A549 (cell line): ENCODE measurements at regions not wholly inside any gene's neighbourhood (a gene's known extent, or its start where the extent isn't known, plus 50 kb on each side); places are given as distances from the start of the nearest gene placed in this dataset.

Source experiments
- ATAC-seq, 2 experiments: fragments of 200-7000 bp in 1 of 2; fragments of >200 bp in 1 of 2; cut with Nextera tagmentation in 1 of 2; cut with Tn5 transposase in 1 of 2; 3 replicates each; pipeline versions ENCODE4 v1.8.0 to v1.9.1; 2018 to 2020; ENCODE audit warnings: mild to moderate bottlenecking in 1 of 2, moderate library complexity in 1 of 2
- CTCF ChIA-PET: fragments of 300-600 bp; sonication (Branson Sonifier 250); formaldehyde crosslinking; extraction: SDS; loops from one replicate; lab custom pipeline; 2021; ENCODE audit warnings: antibody characterized with exemption, inconsistent platforms; lab: Yijun Ruan, JAX
- POLR2A ChIA-PET: fragments of 350-600 bp; formaldehyde crosslinking; extraction: SDS; loops from one replicate; lab custom pipeline; 2021; ENCODE audit warnings: antibody characterized with exemption, inconsistent platforms; lab: Yijun Ruan, JAX
- DNase-seq, 2 experiments: peaks; one replicate each; pipeline versions ENCODE4 v3.0.0 to v3.0.0-alpha.2; 2011 to 2016; ENCODE audit warnings: low read depth in 1 of 2, low spot score in 1 of 2
- FAIRE-seq: peaks from 2 replicates; lab custom pipeline; 2011; peaks lifted over from hg19 to GRCh38; lab: Jason Lieb, UNC
- H3K27ac ChIP-seq, 2 experiments: fragments of >200 bp; sonication (Bioruptor Twin); formaldehyde crosslinking; 3 replicates each; pipeline ENCODE4 v1.5.1; 2016 to 2017
- H3K4me1 ChIP-seq: fragments of >200 bp; sonication (Bioruptor Twin); formaldehyde crosslinking; 3 replicates; pipeline ENCODE4 v1.6.1; 2016
- H3K4me2 ChIP-seq: fragments of >200 bp; sonication (Bioruptor Twin); formaldehyde crosslinking; 3 replicates; pipeline ENCODE4 v1.6.1; 2016
- H3K4me3 ChIP-seq: fragments of >200 bp; sonication (Bioruptor Twin); formaldehyde crosslinking; 3 replicates; pipeline ENCODE4 v1.5.1; 2016
- H3K9me3 ChIP-seq: fragments of >200 bp; sonication (Bioruptor Twin); formaldehyde crosslinking; 3 replicates; pipeline ENCODE4 v1.6.1; 2016
- BCL3 ChIP-seq: fragments of >200 bp; sonication (Bioruptor Twin); formaldehyde crosslinking; IDR thresholded peaks from 3 replicates; pipeline ENCODE4 v1.6.1; 2016
- CEBPB ChIP-seq, 2 experiments: fragments of >200 bp in 1 of 2; sonication (Bioruptor Twin) in 1 of 2; formaldehyde crosslinking in 1 of 2; IDR thresholded peaks; 2 replicates each; pipeline ENCODE4 v1.6.1; 2012 to 2016
- CHD2 ChIP-seq: fragments of 150-350 bp; IDR thresholded peaks from 2 replicates; pipeline ENCODE4 v1.6.1; 2014; ENCODE audit warnings: low read length; ENCODE audit not compliant: partially characterized antibody
- CHD4 ChIP-seq: fragments of 200-600 bp; sonication (generic); IDR thresholded peaks from 2 replicates; pipeline ENCODE4 v1.6.1; 2016; ENCODE audit warnings: antibody characterized with exemption, mild to moderate bottlenecking, borderline replicate concordance
- EHMT2 ChIP-seq: fragments of 200-600 bp; sonication (generic); IDR thresholded peaks from 2 replicates; pipeline ENCODE4 v1.6.1; 2016; ENCODE audit warnings: antibody characterized with exemption, low read depth, mild to moderate bottlenecking, moderate library complexity
- ESRRA ChIP-seq: fragments of 150-350 bp; IDR thresholded peaks from 2 replicates; pipeline ENCODE4 v1.6.1; 2014; ENCODE audit warnings: mild to moderate bottlenecking, low read length, borderline replicate concordance
- FOXS1 ChIP-seq: fragments of 250-450 bp; sonication (Bioruptor Pico); IDR thresholded peaks from 2 replicates; pipeline ENCODE4 v1.5.0; 2020; ENCODE audit warnings: mild to moderate bottlenecking, moderate library complexity
- HOXA7 ChIP-seq: fragments of 250-450 bp; sonication (Bioruptor Pico); IDR thresholded peaks from 2 replicates; pipeline ENCODE4 v1.5.0; 2020; ENCODE audit warnings: mild to moderate bottlenecking, moderate library complexity
- HOXB5 ChIP-seq: fragments of 250-450 bp; sonication (Bioruptor Pico); IDR thresholded peaks from 2 replicates; pipeline ENCODE4 v1.5.0; 2020; ENCODE audit warnings: mild to moderate bottlenecking, moderate library complexity
- JUNB ChIP-seq: fragments of >200 bp; sonication (Bioruptor Twin); formaldehyde crosslinking; IDR thresholded peaks from 2 replicates; pipeline ENCODE4 v1.6.1; 2016
- KDM1A ChIP-seq: fragments of 200-600 bp; sonication (generic); IDR thresholded peaks from 2 replicates; pipeline ENCODE4 v1.6.1; 2016; ENCODE audit warnings: low read depth, mild to moderate bottlenecking
- MAFK ChIP-seq: fragments of 450-650 bp; IDR thresholded peaks from 2 replicates; pipeline ENCODE4 v1.6.1; 2014; ENCODE audit not compliant: partially characterized antibody
- MAZ ChIP-seq: fragments of 150-350 bp; IDR thresholded peaks from 2 replicates; pipeline ENCODE4 v1.6.1; 2014; ENCODE audit warnings: antibody characterized with exemption, low read depth, low read length, borderline replicate concordance
- MYC ChIP-seq: IDR thresholded peaks from 2 replicates; pipeline ENCODE4 v1.6.1; 2012; ENCODE audit warnings: mild to moderate bottlenecking, inconsistent platforms, low read length, improper control_type of control experiment, borderline replicate concordance
- NFE2L2 ChIP-seq: fragments of 150-350 bp; conservative IDR thresholded peaks from 2 replicates; pipeline ENCODE4 v1.6.1; 2014; ENCODE audit warnings: low read length
- PBX3 ChIP-seq: IDR thresholded peaks from 2 replicates; pipeline ENCODE4 v1.6.1; 2012
- PHF8 ChIP-seq: fragments of 200-600 bp; sonication (generic); IDR thresholded peaks from 2 replicates; pipeline ENCODE4 v1.6.1; 2016; ENCODE audit warnings: low read depth, mild to moderate bottlenecking, antibody characterized with exemption, moderate library complexity, borderline replicate concordance
- POLR2A ChIP-seq: IDR thresholded peaks from 2 replicates; pipeline ENCODE4 v1.6.1; 2012; ENCODE audit warnings: mild to moderate bottlenecking, low read length
- POLR2AphosphoS2 ChIP-seq: conservative IDR thresholded peaks from 2 replicates; pipeline ENCODE4 v1.6.1; 2012; ENCODE audit warnings: low read length, improper control_type of control experiment, inconsistent platforms
- RAD21 ChIP-seq, 2 experiments: fragments of >200 bp in 1 of 2; sonication (Bioruptor Twin) in 1 of 2; formaldehyde crosslinking in 1 of 2; IDR thresholded peaks in 1 of 2; conservative IDR thresholded peaks in 1 of 2; 2 replicates in 1 of 2; 3 replicates in 1 of 2; pipeline ENCODE4 v1.6.1; 2012 to 2018; ENCODE audit warnings: inconsistent platforms in 1 of 2
- RARB ChIP-seq: fragments of 250-450 bp; sonication (Bioruptor Pico); IDR thresholded peaks from 2 replicates; pipeline ENCODE4 v1.8.0; 2021; ENCODE audit warnings: mild to moderate bottlenecking, moderate library complexity
- RCOR1 ChIP-seq: fragments of 150-350 bp; IDR thresholded peaks from 2 replicates; pipeline ENCODE4 v1.6.1; 2014; ENCODE audit warnings: antibody characterized with exemption, low read length, low read depth
- RNF2 ChIP-seq: fragments of 200-600 bp; sonication (generic); IDR thresholded peaks from 2 replicates; pipeline ENCODE4 v1.6.1; 2016; ENCODE audit warnings: low read depth, mild to moderate bottlenecking, antibody characterized with exemption, moderate library complexity, borderline replicate concordance
- SMC3 ChIP-seq: fragments of >200 bp; sonication (Bioruptor Twin); formaldehyde crosslinking; IDR thresholded peaks from 3 replicates; pipeline ENCODE4 v1.6.1; 2018; ENCODE audit warnings: inconsistent platforms
- SREBF2 ChIP-seq: fragments of 450-650 bp; IDR thresholded peaks from 2 replicates; pipeline ENCODE4 v1.6.1; 2014; ENCODE audit warnings: mild to moderate bottlenecking, moderate library complexity
- TP53 ChIP-seq: fragments of 250-450 bp; sonication (Bioruptor Pico); IDR thresholded peaks from 2 replicates; pipeline ENCODE4 v1.5.0; 2021; ENCODE audit warnings: mild to moderate bottlenecking, moderate library complexity
- ZC3H11A ChIP-seq: fragments of 450-650 bp; IDR thresholded peaks from 2 replicates; pipeline ENCODE4 v1.6.1; 2014; ENCODE audit warnings: antibody characterized with exemption, mild to moderate bottlenecking
- ZSCAN20 ChIP-seq: fragments of 250-450 bp; sonication (Bioruptor Pico); IDR thresholded peaks from 2 replicates; pipeline ENCODE4 v1.8.0; 2022; ENCODE audit warnings: mild to moderate bottlenecking, moderate library complexity
- WGBS: methylation state at CpG from one replicate; pipeline ENCODE4 v1.1.6; 2017; ENCODE audit errors: missing lambda C conversion rate; 5-methylcytosine and 5-hydroxymethylcytosine counted together
- TF ChIP-seq, protein P1 (sequence below): fragments of 450-650 bp; IDR thresholded peaks from 2 replicates; pipeline ENCODE4 v1.6.1; 2014; ENCODE audit warnings: antibody characterized with exemption
- TF ChIP-seq, protein P2 (sequence below): fragments of >200 bp; sonication (Bioruptor Twin); formaldehyde crosslinking; IDR thresholded peaks from 3 replicates; pipeline ENCODE4 v1.5.1; 2016

- FAIRE-seq = no peak
- WGBS = 67% methylated on average over 1 of the region's 1 CpG
- H3K27ac ChIP-seq = no peak overlapping the region
- no peaks in the 10 kb centered on the region for H3K9me3 ChIP-seq
- H3K4me3 ChIP-seq = no peak overlapping the region
- CTCF ChIA-PET = no interaction called here
- H3K4me2 ChIP-seq = no peak overlapping the region
- no peak for TF ChIP-seq CEBPB (IDR thresholded peaks at IDR 0.05)
- TF ChIP-seq ESRRA = no peak
- no peak for TF ChIP-seq SREBF2
- TF ChIP-seq NFE2L2 = no peak
- no peak for TF ChIP-seq PHF8
- TF ChIP-seq MAZ = no peak
- no peak for TF ChIP-seq MAFK
- TF ChIP-seq HOXA7 = no peak
- no peak for TF ChIP-seq RARB (CRISPR knock-in tag)
- TF ChIP-seq, protein P1, sequence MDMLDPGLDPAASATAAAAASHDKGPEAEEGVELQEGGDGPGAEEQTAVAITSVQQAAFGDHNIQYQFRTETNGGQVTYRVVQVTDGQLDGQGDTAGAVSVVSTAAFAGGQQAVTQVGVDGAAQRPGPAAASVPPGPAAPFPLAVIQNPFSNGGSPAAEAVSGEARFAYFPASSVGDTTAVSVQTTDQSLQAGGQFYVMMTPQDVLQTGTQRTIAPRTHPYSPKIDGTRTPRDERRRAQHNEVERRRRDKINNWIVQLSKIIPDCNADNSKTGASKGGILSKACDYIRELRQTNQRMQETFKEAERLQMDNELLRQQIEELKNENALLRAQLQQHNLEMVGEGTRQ = no peak
- TF ChIP-seq RCOR1 = no peak
- no peak for TF ChIP-seq FOXS1 (CRISPR knock-in tag)
- TF ChIP-seq CHD4 = no peak
- no peak for TF ChIP-seq BCL3
- no peak for TF ChIP-seq POLR2A
- no peak for TF ChIP-seq RAD21 (conservative IDR thresholded peaks at IDR 0.05 in 1 of 2, IDR thresholded peaks at IDR 0.05 in 1 of 2)
- TF ChIP-seq, all 56 proteins: peak for 0
- DNase-seq (no peak), ATAC-seq (no peak)
- POLR2A ChIA-PET = no interaction called here
- H3K4me1 ChIP-seq = 0 out of 3 replicates have a peak, but pooled peaks cover 3% of the 10 kb centered on the region
These were observed 347.8 kb downstream of the PTEN start for GRCh38 chr10:88211230-88211629.

DNA sequence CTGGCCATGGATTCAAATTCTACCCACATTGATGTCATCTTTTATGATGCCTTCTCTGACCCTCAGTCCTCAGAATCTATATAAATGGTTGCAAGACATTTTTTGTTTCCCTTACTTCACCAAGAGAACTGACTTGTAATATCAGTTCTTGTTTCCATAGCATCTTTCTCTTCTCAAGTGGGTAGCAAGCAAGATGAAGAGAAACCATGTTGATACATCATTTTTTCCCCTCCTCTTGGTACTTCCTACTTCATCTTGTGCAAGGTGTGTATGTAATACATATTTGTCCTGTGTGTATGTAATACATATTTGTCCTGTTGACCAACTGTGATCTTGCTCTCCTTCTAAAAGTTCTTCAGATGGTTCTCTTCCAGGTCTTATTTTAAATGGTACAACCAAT, 348.6 kb downstream of the PTEN start:
- FAIRE-seq (no peak), DNase-seq (no peak), ATAC-seq (no peak)
- Histone ChIP-seq H3K4me1 (0 out of 3 replicates have a peak, but pooled peaks cover 3% of the 10 kb centered on the region), H3K9me3 (no peaks in the 10 kb centered on the region), H3K4me3 (no peak overlapping the region), H3K27ac (no peak overlapping the region), H3K4me2 (no peak overlapping the region)
- ChIA-PET POLR2A (no interaction called here), CTCF (no interaction called here)
- TF ChIP-seq TP53 (CRISPR knock-in tag) (no peak), SREBF2 (no peak), FOXS1 (CRISPR knock-in tag) (no peak), EHMT2 (no peak), ZC3H11A (no peak), MYC (no peak), PHF8 (no peak), HOXB5 (CRISPR knock-in tag) (no peak), CHD4 (no peak), CHD2 (no peak), SMC3 (no peak), POLR2AphosphoS2 (no peak)

DNA sequence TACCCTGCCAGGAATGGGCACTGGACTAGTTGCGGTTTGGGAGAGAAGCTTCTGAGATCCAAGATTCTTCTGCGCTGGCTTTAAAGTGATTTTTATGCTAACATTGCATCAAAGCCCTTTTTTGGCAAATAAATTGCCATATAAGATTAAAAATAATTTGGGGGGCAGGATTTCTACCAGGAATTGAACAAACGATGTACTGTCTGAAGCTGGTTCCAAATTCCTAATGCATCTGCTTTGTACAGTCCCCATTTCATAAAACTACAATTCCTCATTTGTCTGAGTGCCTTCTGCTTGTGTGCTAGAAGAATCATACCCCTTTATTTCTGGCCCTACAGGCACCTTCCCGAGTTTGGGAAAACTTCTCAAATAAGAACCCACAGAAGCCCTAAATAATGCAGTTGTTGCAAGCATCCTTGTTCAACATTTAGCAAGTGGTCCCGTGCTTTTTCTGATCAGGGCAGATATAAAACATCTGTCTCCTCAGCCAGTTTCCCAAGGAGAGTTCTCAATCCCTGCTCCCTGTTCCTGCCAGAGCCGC, 349.7 kb downstream of the PTEN start:
- no peak for TF ChIP-seq KDM1A
- TF ChIP-seq JUNB = no peak
- TF ChIP-seq, protein P2, sequence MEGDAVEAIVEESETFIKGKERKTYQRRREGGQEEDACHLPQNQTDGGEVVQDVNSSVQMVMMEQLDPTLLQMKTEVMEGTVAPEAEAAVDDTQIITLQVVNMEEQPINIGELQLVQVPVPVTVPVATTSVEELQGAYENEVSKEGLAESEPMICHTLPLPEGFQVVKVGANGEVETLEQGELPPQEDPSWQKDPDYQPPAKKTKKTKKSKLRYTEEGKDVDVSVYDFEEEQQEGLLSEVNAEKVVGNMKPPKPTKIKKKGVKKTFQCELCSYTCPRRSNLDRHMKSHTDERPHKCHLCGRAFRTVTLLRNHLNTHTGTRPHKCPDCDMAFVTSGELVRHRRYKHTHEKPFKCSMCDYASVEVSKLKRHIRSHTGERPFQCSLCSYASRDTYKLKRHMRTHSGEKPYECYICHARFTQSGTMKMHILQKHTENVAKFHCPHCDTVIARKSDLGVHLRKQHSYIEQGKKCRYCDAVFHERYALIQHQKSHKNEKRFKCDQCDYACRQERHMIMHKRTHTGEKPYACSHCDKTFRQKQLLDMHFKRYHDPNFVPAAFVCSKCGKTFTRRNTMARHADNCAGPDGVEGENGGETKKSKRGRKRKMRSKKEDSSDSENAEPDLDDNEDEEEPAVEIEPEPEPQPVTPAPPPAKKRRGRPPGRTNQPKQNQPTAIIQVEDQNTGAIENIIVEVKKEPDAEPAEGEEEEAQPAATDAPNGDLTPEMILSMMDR = no peak
- no peak for TF ChIP-seq ZC3H11A
- TF ChIP-seq RNF2 = no peak
- TF ChIP-seq CHD2 = no peak
- TF ChIP-seq ZSCAN20 (CRISPR knock-in tag) = no peak
- no peak for TF ChIP-seq EHMT2
- TF ChIP-seq HOXB5 (CRISPR knock-in tag) = no peak
- TF ChIP-seq POLR2A = no peak
- no peak for TF ChIP-seq CEBPB (IDR thresholded peaks at IDR 0.05)
- no peak for TF ChIP-seq PBX3
- FAIRE-seq = no peak

More for the DNA sequence above, 349.7 kb downstream of the PTEN start:
- no peak overlapping the region for H3K27ac ChIP-seq
- H3K9me3 ChIP-seq = no peaks in the 10 kb centered on the region
- no peak overlapping the region for H3K4me2 ChIP-seq
- H3K4me3 ChIP-seq = no peak overlapping the region
- ChIA-PET POLR2A (no interaction called here), CTCF (no interaction called here)
- WGBS = 52% methylated on average over 6 of the region's 6 CpGs
- DNase-seq (no peak), ATAC-seq (no peak)
- 0 out of 3 replicates have a peak, but pooled peaks cover 3% of the 10 kb centered on the region for H3K4me1 ChIP-seq
